Right forelimb (tissue), 1 donor: ENCODE measurements at regions not wholly inside any gene's neighbourhood (a gene's known extent, or its start where the extent isn't known, plus 50 kb on each side); places are given as distances from the start of the nearest gene placed in this dataset.

Experiments used
- DNase-seq: peaks from one replicate; pipeline ENCODE4 v3.0.0-alpha.2; 2018

DNA sequence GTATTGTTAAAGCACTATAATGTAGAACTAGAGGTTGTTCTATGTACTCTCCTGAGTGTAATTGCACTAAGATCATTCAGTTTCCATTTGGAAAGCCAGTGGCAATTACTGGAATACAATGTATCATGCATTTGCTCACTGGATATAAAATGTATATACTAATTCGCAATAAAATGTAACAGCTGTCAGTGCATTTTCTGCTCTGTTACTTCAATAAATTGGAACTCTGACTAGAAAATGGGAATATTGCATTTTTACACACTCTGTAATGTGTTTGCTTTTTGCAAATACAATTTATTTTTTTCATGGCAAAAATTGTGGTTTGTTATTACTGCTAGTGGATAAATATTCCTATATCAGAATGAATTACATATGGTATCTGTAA, 893.8 kb upstream of the POU3F3 start:
- DNase-seq, result no peak

DNA sequence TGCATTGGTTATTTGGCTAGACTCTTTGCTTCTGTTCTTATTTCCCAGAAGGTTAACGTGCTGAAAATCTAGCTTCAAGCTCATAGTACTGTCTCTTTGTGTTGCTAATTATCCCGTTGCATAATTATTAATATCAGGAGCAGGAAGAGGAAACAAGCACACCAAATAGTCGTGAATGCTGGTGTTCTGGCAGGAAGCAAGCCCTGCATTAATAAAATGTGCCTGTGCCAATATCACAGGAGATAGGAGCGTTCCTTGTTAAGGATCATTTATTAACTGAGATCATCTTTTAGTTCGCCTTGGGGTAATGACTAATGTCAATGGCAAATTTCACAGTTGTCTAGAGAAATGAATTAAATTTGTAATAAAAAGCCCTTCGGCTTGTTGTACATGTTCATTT, 893.0 kb upstream of the POU3F3 start:
- DNase-seq, result no peak

DNA sequence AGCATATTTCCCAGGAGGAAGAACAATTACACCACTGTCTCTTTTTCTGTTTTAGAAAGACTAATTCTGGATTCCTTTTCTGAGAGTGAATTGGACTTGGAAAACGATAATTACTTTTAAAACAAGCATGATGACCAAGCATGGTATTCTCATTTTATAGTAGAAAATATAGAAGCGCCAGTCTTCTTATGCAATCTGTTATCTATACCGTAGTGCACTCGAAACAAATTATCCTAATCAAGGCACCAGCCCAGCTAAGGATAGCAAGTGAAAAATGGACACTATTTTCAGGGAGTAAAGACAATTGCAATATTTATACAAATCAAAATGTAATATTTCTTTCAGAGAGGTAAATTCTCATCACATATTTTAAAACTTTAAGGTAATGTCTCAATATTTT, 892.1 kb upstream of the POU3F3 start:
- no peak for DNase-seq

DNA sequence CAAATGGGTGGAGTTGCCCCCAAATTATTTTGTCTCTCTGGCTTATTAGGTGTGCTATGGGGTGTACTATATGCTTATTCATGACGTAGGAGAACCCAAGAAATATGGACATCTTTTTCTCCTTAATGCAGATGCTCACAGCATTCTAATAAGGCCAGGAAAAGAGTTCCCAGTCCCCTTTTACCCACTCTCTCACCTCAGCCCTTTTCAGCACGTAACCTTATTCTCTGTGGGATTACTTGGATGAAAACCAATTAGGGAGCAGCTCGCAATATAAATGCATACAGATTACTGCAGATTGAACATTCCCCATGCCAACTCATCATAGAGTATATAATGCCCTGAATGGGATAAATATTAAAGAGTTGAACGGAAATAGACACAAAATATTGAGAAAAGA, 891.2 kb upstream of the POU3F3 start:
- no peak for DNase-seq

DNA sequence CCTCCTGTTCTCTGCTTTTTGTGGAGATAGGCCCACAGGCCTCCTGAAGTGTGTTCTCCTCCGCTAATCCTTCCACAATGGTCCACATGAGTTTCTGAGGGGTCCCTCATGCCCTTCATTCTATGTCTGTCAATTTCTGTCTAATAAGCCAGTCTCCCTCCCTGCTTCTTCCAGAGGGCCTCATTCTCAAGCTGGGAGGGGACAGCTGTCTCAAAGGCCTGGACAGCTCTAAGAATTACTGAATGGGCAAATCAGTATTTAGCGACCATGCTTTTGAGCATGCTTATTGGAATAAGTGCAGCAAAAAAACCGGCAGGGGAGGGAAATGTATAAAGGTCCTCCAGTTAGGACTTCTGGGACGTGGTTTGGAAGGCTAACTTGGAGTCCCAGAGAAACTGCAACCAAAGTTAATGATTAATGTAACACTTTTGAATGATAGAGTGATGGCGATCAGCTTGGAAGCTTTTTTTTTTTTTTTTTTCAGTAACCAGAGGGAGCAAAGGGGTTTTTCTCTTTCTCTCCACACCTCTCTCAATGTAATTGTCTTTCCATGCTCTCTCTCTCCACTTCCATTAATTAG, 890.7 kb upstream of the POU3F3 start:
- DNase-seq, result no peak

DNA sequence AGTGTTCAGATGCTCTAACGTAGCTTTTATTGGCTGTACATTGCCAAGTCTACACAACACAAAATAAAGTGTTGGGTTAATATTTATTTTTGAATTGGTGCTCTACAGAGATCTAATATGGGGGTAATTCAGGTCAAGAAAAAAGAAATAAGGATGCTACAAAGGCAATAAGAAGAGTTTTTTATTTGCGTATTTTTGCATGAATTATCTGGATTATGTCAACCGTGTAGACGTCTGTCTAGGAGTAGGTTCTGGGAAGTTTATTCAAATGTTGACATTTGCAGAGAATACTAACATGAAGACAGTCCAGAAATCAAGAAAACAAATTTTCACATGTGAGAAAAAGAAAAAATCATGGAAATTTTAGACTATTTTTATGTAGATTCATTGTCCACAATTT, 876.7 kb upstream of the POU3F3 start:
- no peak for DNase-seq

DNA sequence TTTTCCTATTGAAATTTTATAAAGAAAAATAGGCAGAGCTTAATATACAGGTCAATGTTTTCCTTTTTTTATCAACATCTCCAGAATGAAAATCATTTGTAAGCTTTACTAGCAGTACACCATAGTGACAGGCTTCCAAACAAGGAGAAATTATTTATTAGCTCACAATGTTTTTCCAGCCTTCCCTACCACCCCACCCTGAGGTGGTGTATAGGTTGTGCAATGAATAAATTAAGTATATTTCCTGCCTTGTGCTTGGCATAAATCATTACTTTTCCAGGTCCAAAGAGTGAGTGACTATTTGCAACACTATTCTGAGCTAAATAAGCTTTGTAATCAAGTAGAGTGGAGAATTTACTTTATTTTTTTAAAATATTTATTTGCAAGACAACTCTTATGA, 876.2 kb upstream of the POU3F3 start:
- no peak for DNase-seq

DNA sequence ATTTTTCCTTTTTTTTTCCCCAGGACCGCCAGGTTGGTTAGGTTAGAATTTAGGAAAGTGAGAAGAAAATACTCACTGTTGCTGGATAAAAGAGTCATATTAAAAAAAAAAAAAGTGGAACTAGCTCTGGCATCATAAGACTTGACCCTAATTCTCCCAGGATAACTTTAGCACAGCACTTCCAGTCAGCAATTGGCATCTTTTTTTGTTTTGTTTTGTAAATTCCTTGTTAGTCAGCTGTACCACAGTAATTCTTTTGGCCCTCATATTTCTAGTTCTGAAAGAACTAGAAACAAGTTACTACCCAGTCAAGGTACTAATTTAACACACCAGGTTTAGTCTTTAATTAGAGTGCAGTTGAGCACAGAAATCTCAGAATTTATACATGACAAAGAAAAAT, 873.5 kb upstream of the POU3F3 start:
- DNase-seq, result no peak

DNA sequence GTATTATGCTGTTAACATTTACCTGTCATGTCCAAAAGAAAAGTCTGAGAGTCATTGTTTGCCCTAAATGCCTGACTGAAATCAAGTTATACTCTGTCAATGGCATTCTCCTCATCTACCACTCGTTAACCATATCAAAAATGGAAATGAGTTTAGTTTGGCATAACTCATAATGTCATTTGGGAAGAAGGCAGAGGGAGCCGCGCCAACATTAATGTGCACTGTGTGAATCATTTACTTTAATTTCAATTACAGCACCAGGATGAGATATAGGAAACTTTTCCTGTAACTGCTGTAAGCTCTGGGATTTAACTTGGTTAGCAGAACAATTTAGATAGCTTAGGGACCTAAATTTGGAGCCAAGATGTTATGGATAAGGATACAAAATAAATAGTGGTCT, 871.2 kb upstream of the POU3F3 start:
- no peak for DNase-seq

DNA sequence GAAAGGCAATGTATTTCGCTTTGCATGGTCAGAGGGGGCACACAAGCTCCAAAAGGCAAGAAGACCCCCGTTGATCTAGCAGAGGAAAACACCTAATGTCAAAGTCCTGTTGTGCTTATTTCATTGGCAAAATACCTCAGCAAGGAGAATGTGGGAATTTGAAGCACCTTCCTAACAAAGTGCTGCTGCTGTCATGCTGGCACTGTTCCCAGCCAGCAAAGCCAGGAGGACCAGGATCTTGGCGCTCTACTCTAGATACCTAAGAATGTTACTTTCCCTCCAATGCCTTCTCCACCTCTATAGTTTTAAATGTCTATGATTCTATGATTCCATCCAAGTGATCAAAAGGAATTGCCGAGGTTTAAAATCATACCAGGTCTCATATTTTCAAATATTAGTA, 867.9 kb upstream of the POU3F3 start:
- no peak for DNase-seq

DNA sequence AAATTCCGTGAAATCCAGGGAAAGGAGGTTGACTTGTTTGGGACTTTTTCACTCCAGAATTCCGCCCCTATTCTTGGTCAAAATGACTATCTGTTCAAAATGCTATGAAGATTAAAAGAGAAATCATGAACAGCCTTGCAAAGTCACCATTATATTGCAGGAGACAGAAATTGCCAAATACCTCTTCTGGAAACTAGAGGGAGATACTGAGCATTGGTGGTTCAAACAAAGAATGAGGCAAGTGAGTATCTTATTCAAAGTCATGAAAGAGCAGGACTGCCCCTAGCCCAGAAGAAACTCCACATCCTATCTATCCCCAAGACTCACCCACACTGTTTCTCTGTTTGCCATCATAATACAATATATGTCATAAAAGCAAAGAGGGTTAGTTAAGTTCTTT, 862.3 kb upstream of the POU3F3 start:
- DNase-seq, result no peak

DNA sequence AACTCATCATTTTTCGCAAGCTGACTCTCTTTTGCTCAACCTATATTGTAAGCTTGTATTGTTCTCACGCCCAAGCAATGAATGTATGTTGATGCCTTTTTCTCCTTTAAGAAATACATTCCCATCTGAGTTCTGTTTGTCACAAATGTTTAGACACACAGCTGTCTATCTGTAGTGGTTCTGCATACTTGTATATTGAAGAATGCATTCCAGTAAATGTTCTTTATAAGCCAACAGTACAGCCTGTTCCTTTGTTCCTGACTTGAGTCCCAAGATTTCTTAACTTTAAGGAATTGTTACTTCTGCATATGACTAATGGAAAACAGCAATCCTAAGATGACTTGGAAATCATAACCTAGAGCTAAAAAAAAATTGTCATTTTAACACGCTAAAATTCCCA, 849.1 kb upstream of the POU3F3 start:
- DNase-seq, result no peak

DNA sequence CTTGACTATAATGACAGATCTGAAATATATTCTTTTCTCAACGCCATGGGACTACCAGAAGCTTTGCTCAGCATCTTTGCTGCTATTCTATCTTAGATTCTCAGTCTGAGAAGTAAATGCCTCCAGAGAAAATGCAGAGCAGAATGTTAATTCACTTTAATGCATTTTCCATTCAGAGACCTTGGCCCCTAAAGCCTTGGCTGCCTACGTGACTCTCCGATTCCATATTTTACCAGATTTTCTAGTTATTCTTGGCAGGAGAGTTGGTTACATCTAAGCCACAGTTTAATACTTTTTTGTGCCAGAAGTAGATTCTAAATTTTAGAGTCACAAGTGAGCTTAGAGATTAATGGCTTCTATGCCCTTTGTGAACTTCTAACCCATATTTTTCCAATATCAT, 837.1 kb upstream of the POU3F3 start:
- DNase-seq, result no peak

DNA sequence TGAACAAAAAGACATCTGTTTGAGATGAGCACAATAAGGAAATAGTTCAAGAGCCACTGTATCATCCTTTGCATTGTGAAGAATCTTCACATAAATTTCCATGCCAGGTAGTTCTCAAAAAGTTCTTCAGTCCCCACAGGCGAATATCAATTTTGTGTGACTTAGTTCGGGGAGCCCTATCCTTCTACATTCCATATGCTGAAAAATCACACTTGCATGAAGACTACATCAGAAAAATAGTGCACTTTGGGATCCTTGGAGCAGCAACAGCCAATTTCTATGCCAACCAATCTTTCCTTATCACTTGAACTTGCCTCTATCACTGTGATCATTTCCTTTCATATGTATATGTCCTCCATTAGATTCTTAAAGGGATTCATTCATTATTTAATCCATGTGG, 830.6 kb upstream of the POU3F3 start:
- DNase-seq, result no peak

DNA sequence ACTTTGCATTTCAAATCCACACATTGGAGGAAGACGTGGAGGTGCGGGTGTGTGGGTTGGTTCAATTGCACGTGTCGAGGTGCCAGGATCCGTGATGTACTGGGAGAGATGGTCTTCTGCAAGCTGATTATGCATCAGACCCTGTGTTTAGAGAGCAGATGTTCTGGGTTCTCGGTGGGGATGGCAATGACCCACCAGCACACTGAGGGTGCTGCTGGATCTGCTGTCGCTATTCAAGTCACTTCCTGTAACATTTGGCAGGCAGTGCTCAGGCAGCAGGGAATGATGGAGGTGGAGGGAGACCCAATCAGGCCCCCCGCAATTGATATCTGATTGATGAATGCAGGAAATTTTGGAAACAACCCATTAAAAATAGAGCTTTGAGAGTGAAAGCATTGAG, 830.1 kb upstream of the POU3F3 start:
- no peak for DNase-seq

DNA sequence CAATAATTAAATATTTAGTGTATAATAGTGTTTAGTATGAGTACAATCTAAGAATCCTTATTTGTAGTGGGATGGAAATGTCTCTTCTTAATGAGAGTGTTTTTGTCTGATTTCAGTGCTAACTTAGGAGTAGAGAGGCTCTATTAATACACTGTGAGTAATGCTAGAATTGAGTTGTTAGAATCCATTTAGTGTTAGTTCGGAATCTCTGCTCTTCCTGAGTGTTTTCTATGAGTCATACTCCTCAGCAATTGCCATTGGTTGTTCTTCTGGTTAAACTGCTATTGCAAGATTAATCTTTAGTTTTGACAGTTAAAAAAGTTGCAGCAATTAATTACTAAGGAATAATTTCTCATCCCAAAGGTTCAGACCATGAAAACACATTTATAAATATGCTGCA, 828.6 kb upstream of the POU3F3 start:
- DNase-seq, result no peak

DNA sequence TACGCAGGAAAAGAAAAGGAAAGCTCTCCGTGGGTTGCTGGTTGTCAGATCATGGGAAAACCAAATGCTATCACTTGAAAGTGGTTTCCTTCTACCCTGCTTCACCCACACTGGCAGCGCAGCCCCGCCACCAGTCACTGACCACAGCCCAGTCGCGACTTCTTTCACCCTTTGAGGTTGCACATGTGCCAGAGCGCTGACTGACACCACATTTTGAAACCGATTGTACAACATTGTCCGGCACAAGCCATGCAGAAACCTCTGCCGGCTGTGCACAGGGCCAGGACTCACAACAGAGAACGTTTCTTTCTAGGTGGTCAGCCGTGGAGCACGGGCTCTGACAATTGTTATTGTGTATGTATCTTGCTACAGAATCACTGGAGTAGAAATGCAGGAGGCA, 827.2 kb upstream of the POU3F3 start:
- DNase-seq, result no peak

DNA sequence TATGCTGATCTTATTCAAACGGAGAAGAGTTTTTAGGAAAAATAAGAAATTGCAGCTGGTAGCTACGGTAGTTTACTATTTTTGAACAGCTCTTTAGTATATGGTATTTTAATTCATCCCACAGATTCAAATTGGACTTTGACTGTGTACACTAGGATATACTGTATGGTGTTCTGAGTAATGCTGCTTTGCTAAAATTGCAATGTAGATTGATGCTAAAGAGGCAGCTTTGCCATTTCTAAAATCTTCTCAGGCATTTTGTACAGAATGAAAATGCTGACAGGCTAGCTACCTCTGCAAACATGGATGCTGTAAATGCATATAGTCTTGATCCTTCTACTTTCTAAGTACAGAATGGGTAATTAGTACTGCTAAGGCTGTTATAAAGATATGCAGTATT, 826.6 kb upstream of the POU3F3 start:
- no peak for DNase-seq

DNA sequence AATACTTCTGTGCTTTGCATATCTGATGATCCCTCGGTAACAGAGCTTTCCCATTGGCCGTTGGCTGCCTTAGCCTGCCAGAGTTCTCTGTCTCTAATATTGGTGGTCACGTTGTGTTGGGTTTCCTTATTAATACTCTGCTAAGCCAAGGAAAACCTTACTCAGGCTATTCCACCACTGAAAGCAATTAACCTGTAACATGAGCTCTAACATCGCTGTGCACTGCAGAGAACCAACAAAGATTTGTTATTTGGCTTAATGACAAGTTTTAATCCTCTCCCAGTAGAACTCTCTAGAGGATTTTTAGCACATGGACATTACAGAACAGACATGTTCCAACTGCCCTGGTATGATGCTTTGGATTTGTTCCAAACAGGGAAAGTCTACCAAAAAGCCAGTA, 825.9 kb upstream of the POU3F3 start:
- no peak for DNase-seq

DNA sequence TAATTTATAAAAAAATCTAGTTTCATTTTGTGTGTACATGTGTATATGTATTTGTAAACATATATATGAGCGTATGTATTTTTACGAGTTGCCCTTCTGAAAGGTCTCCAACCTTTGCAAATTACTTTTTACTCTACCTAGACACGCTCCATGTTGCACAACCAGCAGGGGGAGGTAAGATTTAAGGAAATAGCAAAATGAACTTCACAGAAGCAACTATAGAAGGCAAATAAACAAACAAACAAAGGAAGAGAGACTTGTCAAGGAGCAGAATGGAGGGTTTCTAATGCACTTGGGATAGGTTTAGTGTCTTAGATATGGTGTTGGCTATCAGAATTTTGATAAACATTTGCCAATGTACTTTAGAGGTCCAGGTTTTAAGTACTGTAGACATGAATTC, 820.5 kb upstream of the POU3F3 start:
- no peak for DNase-seq

DNA sequence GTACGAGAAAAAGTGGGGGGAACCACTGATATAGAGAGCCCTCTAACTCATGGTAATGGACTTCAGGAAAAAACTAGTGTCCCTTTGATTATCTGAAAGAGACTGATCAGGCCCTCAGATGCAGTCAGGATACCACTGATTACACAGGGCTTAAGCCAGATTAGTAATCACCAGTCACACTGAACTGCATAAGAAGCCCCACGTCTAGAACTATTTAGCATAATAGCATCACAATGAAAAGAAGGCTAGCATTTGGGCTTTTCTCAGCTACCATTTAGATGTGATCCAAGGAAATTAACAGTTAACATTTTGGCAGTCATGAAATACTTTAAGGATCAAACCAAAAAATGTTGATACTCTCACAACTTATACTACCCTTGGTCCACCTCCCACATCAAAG, 813.1 kb upstream of the POU3F3 start:
- DNase-seq, result no peak

DNA sequence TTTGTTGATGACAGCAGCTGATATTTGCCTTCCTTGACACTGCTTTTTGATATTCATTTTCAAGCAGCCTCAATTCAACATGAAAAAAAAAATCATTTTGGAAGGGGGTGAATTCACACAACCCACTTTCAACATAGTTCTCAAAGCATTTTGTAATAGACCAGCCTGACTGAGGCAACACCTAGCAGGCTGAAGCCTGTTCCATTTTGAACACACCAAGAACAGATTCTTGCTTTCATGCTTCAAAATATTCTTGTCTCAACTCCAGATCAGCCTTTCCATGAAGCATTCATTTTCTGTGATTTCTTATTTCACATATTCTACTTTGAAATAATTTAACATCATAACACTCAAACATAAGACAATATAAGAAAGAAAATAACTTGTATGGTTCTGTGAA, 812.6 kb upstream of the POU3F3 start:
- DNase-seq, result no peak

DNA sequence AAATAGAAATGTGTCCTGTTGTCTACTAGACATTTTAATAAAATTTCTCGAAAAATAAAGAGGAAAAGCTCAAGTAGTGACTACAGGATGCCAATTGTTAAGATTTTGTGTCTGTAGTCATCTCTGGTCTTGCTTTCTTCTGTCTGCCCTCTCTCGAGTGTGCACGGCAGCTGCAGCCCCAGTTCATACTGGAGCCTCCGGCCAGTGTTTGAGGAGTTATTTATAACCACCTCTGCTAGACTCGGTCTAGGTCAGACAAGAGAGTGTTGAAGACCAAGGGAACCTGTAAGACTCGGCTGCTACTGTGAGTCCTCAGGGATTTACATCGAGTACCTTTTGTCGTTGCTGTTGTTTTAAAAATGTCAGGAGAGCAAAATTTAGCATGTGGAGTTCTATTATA, 810.1 kb upstream of the POU3F3 start:
- DNase-seq, result no peak

DNA sequence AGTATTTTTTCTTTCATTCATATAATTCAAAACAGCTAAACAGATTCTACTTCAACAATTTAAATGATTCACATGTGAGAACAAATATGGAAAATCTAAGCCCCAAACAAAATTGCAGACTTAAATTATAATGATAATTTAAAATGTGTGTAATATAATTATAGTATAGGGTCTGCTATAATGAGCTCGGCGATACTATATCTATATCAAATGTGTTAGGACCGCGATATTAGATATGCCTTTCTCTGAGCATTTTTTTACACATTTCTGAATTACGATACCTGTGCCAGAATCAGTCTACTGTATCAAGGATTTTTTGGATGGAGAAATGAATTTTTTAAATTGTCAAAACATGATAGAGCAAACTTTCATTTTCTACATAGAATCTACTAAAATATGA, 808.8 kb upstream of the POU3F3 start:
- DNase-seq, result no peak

DNA sequence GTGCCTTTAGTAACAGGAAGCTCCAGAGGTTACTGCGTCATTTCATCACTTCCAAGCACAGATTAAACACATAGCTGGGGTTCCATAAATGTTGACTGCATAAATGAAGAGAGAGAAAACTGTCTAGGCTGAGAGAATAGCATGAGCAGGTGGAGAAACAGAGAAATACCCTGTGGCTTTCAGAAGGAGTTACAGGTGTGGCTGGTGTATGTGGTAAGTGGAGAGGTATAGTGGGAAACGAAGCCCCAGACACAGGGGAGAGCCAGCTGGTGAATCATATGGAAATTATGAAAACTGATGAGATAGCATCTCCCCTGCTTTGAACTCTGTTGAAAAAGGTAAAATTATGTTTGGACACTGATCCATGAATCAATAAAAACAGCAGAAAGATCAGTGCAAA, 807.4 kb upstream of the POU3F3 start:
- DNase-seq, result no peak

DNA sequence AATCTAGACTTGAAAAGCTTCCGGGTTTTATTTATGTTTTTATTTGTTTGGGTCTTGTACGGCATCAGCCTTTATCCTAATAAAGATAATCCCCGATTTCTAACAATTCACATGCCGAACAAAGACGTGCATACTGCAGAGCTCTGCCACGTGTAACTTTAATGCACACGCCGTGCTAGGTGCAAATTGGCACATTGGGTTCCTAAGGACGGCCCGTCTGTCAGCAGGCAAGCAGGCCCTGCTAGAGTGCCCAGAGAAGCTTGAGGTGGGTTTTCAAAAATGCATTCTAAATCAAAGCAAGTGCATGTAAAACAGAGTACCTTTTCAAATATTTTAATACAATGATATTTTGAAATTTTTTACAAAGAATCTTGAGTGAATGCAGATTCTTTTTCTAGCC, 806.4 kb upstream of the POU3F3 start:
- no peak for DNase-seq
